SK-MEL-5 (cell line): ENCODE measurements at regions not wholly inside any gene's neighbourhood (a gene's known extent, or its start where the extent isn't known, plus 50 kb on each side); places are given as distances from the start of the nearest gene placed in this dataset.

ENCODE experiments used
- DNase-seq: peaks from one replicate; pipeline ENCODE4 v3.0.0-alpha.2; 2016; ENCODE audit warnings: low read depth, low spot score
- in situ Hi-C: cut with HindIII; loops from 2 replicates; pipeline ENCODE4 v1.10.0; 2016; ENCODE audit warnings: low sequenced_read_pairs, high pct_unique_total_duplicates, low pct_unique_long_range_greater_than_20kb

GRCh38 chr2:30336084-30336483 lies 104.8 kb downstream of the LBH start:
- in situ Hi-C loops, result no loop called here
- no peak for DNase-seq

GRCh38 chr2:30336978-30337841 lies 105.9 kb downstream of the LBH start:
- no peak for DNase-seq
- in situ Hi-C loops, result no loop called here

GRCh38 chr2:30338475-30338874 lies 107.1 kb downstream of the LBH start:
- in situ Hi-C loops, result no loop called here
- no peak for DNase-seq

- no peak for DNase-seq
- in situ Hi-C loops, result no loop called here
Observed at GRCh38 chr2:30339071-30339470, 107.7 kb downstream of the LBH start.

- peak; percentile 50 for DNase-seq
- in situ Hi-C loops, result no loop called here
Observed at GRCh38 chr2:30341500-30342267, 105.4 kb upstream of the LCLAT1 start.

- in situ Hi-C loops, result no loop called here
Observed at GRCh38 chr2:30346471-30347169, 100.4 kb upstream of the LCLAT1 start.

GRCh38 chr2:30348825-30349224 lies 98.2 kb upstream of the LCLAT1 start:
- no peak for DNase-seq
- in situ Hi-C loops, result no loop called here

More at GRCh38 chr2:30346471-30347169, 100.4 kb upstream of the LCLAT1 start:
- DNase-seq, result no peak

- in situ Hi-C loops, result no loop called here
- no peak for DNase-seq
Observed at GRCh38 chr2:30349691-30350090, 97.4 kb upstream of the LCLAT1 start.

GRCh38 chr2:30351116-30351515 lies 95.9 kb upstream of the LCLAT1 start:
- in situ Hi-C loops, result no loop called here
- DNase-seq, result no peak

- DNase-seq, result no peak
- in situ Hi-C loops, result no loop called here
Observed at GRCh38 chr2:30351949-30352348, 95.1 kb upstream of the LCLAT1 start.

GRCh38 chr2:30354150-30354549 lies 92.9 kb upstream of the LCLAT1 start:
- DNase-seq, result no peak
- in situ Hi-C loops, result no loop called here

GRCh38 chr2:30354621-30355020 lies 92.4 kb upstream of the LCLAT1 start:
- in situ Hi-C loops, result no loop called here
- no peak for DNase-seq

- no peak for DNase-seq
- in situ Hi-C loops, result no loop called here
Observed at GRCh38 chr2:30355306-30355705, 91.7 kb upstream of the LCLAT1 start.

- DNase-seq, result no peak
- in situ Hi-C loops, result no loop called here
Observed at GRCh38 chr2:30356071-30356470, 91.0 kb upstream of the LCLAT1 start.

GRCh38 chr2:30356776-30357175 lies 90.3 kb upstream of the LCLAT1 start:
- in situ Hi-C loops, result no loop called here
- no peak for DNase-seq

- DNase-seq, result no peak
- in situ Hi-C loops, result no loop called here
Observed at GRCh38 chr2:30358351-30358750, 88.7 kb upstream of the LCLAT1 start.

GRCh38 chr2:30358842-30359241 lies 88.2 kb upstream of the LCLAT1 start:
- in situ Hi-C loops, result no loop called here
- DNase-seq, result no peak

GRCh38 chr2:30359644-30360167 lies 87.3 kb upstream of the LCLAT1 start:
- DNase-seq, result peak; percentile 25
- in situ Hi-C loops, result no loop called here
